ENCODE measurements at regions not wholly inside any gene's neighbourhood (a gene's known extent, or its start where the extent isn't known, plus 50 kb on each side); places are given as distances from the start of the nearest gene placed in this dataset.

DNA sequence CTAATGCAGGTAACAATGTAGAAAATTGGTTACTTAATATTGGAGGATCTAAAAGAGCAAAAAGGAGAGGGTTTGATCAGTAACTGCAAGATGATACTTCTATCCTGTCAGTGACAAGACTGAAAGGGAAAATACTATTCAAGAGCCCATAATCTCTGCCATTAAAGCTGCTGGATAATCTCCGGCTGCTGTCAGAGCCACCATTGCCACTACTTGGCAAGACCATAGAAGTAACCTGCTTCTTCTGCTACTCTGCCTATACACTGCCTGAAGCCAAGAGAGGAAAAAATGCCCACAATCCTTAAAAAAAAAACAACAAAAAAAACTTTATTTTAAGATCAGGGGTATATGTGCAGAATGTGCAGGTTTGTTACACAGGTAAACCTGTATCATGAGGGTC is 386.5 kb upstream of the ID4 start:
- BruUV-seq (replicated peaks) = no TSS peak
- no peak overlapping the region for H3K4me3 ChIP-seq
- POLR2A ChIA-PET = no interaction called here
- H3K9ac ChIP-seq (ENCODE audit: insufficient read depth in 1 of 2, low read depth in 2 of 2, low read length in 2 of 2) = no peak overlapping the region
- no peaks in the 10 kb centered on the region for H4K20me1 ChIP-seq (replicated peaks; ENCODE audit: control insufficient read depth, insufficient read depth, low read length)
- H3K9me1 ChIP-seq (ENCODE audit: control insufficient read depth, insufficient read depth, low read length) = no peaks in the 10 kb centered on the region
- CTCF ChIA-PET (ENCODE audit: low intra/inter-chr PET ratio) = no interaction called here
- FAIRE-seq (no peak), ATAC-seq (no peak), DNase-seq (ENCODE audit: extremely low read depth in 1 of 4, low spot score in 3 of 4) (no peak)
- no peak overlapping the region for H2AFZ ChIP-seq (ENCODE audit: low read depth, low read length)
- in situ Hi-C loops (cut with MboI) = no loop called here
- no peak overlapping the region for H3K27ac ChIP-seq (ENCODE audit: extremely low read depth, low read depth, low read length)
- TF ChIP-seq, protein P1, sequence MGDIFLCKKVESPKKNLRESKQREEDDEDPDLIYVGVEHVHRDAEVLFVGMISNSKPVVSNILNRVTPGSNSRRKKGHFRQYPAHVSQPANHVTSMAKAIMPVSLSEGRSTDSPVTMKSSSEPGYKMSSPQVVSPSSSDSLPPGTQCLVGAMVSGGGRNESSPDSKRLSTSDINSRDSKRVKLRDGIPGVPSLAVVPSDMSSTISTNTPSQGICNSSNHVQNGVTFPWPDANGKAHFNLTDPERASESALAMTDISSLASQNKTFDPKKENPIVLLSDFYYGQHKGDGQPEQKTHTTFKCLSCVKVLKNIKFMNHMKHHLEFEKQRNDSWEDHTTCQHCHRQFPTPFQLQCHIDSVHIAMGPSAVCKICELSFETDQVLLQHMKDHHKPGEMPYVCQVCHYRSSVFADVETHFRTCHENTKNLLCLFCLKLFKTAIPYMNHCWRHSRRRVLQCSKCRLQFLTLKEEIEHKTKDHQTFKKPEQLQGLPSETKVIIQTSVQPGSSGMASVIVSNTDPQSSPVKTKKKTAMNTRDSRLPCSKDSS (IDR thresholded peaks at IDR 0.05; ENCODE audit: low read depth, partially characterized antibody) = no peak
- TF ChIP-seq ZNF589 (CRISPR knock-in tag; IDR thresholded peaks at IDR 0.05; ENCODE audit: low read depth) = no peak
- no peak for TF ChIP-seq FOXK1 (CRISPR knock-in tag; IDR thresholded peaks at IDR 0.05; ENCODE audit: borderline replicate concordance)
- no peak for TF ChIP-seq ZNF232 (CRISPR knock-in tag; IDR thresholded peaks at IDR 0.05)
- TF ChIP-seq SMAD1 (IDR thresholded peaks at IDR 0.05; ENCODE audit: low read depth, low read length, partially characterized antibody) = no peak
- TF ChIP-seq STAT5A (IDR thresholded peaks at IDR 0.05; ENCODE audit: borderline replicate concordance, low read length) = no peak
- TF ChIP-seq HLTF (IDR thresholded peaks at IDR 0.05) = no peak
- no peak for TF ChIP-seq ZNF584 (CRISPR knock-in tag; IDR thresholded peaks at IDR 0.05; ENCODE audit: low read depth)
- TF ChIP-seq, protein P2, sequence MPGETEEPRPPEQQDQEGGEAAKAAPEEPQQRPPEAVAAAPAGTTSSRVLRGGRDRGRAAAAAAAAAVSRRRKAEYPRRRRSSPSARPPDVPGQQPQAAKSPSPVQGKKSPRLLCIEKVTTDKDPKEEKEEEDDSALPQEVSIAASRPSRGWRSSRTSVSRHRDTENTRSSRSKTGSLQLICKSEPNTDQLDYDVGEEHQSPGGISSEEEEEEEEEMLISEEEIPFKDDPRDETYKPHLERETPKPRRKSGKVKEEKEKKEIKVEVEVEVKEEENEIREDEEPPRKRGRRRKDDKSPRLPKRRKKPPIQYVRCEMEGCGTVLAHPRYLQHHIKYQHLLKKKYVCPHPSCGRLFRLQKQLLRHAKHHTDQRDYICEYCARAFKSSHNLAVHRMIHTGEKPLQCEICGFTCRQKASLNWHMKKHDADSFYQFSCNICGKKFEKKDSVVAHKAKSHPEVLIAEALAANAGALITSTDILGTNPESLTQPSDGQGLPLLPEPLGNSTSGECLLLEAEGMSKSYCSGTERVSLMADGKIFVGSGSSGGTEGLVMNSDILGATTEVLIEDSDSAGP (CRISPR knock-in tag; IDR thresholded peaks at IDR 0.05) = no peak
- no peak for TF ChIP-seq MAFG (tag; conservative IDR thresholded peaks at IDR 0.05)
- TF ChIP-seq FOS (IDR thresholded peaks at IDR 0.05; ENCODE audit: extremely low read depth, insufficient read length) = no peak
- no peak for TF ChIP-seq FOXJ2 (tag; IDR thresholded peaks at IDR 0.05)
- intact Hi-C loops (cut with micrococcal nuclease) = no loop called here
- H3K9me3 ChIP-seq (replicated peaks; ENCODE audit: control insufficient read depth, insufficient read depth, low read depth, low read length) = no peaks in the 10 kb centered on the region
- 6% methylated on average over 1 of the region's 1 CpG for WGBS (ENCODE audit: insufficient coverage, low coverage, missing lambda C conversion rate)
- no peaks in the 10 kb centered on the region for H3K79me2 ChIP-seq (ENCODE audit: control insufficient read depth, insufficient read depth, low read length)
- H3K4me2 ChIP-seq (ENCODE audit: insufficient read depth, low read length) = no peak overlapping the region
- no peaks in the 10 kb centered on the region for H3K4me1 ChIP-seq (replicated peaks in 1 of 2; ENCODE audit: control insufficient read depth in 2 of 2, insufficient read depth in 2 of 2, low read length in 2 of 2)
- H3K36me3 ChIP-seq (ENCODE audit: control insufficient read depth, insufficient read depth, low read length) = no peaks in the 10 kb centered on the region
- no peaks in the 10 kb centered on the region for H3K27me3 ChIP-seq (ENCODE audit: control insufficient read depth in 2 of 2, insufficient read depth in 2 of 2, low read length in 2 of 2)
